Calu3 (cell line): ENCODE measurements at regions not wholly inside any gene's neighbourhood (a gene's known extent, or its start where the extent isn't known, plus 50 kb on each side); places are given as distances from the start of the nearest gene placed in this dataset.

Experiments
- BruUV-seq: library from RNA; stranded (reverse); fragments of 400-500 nt; replicated peaks from 2 replicates; lab custom pipeline; 2021; lab: Mats Ljungman, UMichigan
- CTCF ChIA-PET: fragments of 300-600 bp; sonication (Branson Sonifier 250); formaldehyde crosslinking; loops from one replicate; lab custom pipeline; 2022; ENCODE audit warnings: antibody characterized with exemption; lab: Charles Lee
- DNase-seq: peaks from one replicate; pipeline ENCODE4 v3.0.0; 2022
- H3K27ac Mint-ChIP-seq: one replicate; pipeline ENCODE4 v1.8.0; 2022; ENCODE audit warnings: mixed read lengths; ENCODE audit not compliant: unreplicated experiment
- H3K27me3 Mint-ChIP-seq: one replicate; pipeline ENCODE4 v1.8.0; 2022; ENCODE audit warnings: mixed read lengths; ENCODE audit not compliant: unreplicated experiment
- H3K36me3 Mint-ChIP-seq: one replicate; pipeline ENCODE4 v1.8.0; 2022; ENCODE audit warnings: mild to moderate bottlenecking, moderate library complexity, mixed read lengths; ENCODE audit not compliant: insufficient read depth, unreplicated experiment
- H3K4me1 Mint-ChIP-seq: one replicate; pipeline ENCODE4 v1.8.0; 2022; ENCODE audit warnings: mild to moderate bottlenecking, low read depth, mixed read lengths; ENCODE audit not compliant: unreplicated experiment
- H3K4me3 Mint-ChIP-seq: one replicate; pipeline ENCODE4 v1.8.0; 2022; ENCODE audit warnings: mild to moderate bottlenecking, low read depth, moderate library complexity, mixed read lengths; ENCODE audit not compliant: unreplicated experiment
- H3K9me3 Mint-ChIP-seq: one replicate; pipeline ENCODE4 v1.8.0; 2022; ENCODE audit warnings: low read depth, mixed read lengths; ENCODE audit not compliant: unreplicated experiment
- intact Hi-C: fragments of 100-400 bp; cut with micrococcal nuclease; formaldehyde crosslinking; loops from one replicate; pipeline ENCODE4 v1.10.0; 2022; ENCODE audit not compliant: unreplicated experiment
- TF ChIP-seq, protein P1 (sequence below): fragments of 200-600 bp; IDR thresholded peaks from one replicate; pipeline ENCODE4 v1.8.0; 2022; ENCODE audit warnings: antibody characterized with exemption; ENCODE audit not compliant: unreplicated experiment

DNA sequence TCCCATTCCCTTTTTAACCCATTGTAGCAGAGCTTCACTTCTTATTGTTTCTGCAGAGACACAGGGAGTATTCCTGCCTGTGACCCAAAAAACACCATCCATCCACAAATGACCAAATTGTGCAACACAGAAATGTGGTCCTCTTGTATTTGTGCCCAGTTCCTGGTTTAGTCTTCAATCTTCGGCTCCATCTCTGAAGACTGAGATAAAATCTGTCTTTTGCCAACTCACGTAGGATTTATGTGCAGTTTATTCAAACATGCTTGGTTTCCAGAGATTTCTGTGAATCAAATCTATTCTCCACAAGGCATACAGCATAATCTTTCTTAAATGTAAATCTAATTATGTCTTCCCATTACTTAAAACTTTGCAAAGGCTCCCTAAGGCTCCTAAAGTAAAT lies 307.0 kb downstream of the AASDHPPT start:
- no peak for DNase-seq
- TF ChIP-seq, protein P1, sequence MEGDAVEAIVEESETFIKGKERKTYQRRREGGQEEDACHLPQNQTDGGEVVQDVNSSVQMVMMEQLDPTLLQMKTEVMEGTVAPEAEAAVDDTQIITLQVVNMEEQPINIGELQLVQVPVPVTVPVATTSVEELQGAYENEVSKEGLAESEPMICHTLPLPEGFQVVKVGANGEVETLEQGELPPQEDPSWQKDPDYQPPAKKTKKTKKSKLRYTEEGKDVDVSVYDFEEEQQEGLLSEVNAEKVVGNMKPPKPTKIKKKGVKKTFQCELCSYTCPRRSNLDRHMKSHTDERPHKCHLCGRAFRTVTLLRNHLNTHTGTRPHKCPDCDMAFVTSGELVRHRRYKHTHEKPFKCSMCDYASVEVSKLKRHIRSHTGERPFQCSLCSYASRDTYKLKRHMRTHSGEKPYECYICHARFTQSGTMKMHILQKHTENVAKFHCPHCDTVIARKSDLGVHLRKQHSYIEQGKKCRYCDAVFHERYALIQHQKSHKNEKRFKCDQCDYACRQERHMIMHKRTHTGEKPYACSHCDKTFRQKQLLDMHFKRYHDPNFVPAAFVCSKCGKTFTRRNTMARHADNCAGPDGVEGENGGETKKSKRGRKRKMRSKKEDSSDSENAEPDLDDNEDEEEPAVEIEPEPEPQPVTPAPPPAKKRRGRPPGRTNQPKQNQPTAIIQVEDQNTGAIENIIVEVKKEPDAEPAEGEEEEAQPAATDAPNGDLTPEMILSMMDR = no peak
- Mint-ChIP-seq H3K27me3 (no peaks in the 10 kb centered on the region), H3K4me3 (no peak overlapping the region), H3K9me3 (peaks cover 9% of the 10 kb centered on the region), H3K36me3 (peaks cover 4% of the 10 kb centered on the region), H3K4me1 (peaks cover 7% of the 10 kb centered on the region), H3K27ac (no peak overlapping the region)
- no TSS peak for BruUV-seq
- CTCF ChIA-PET = no interaction called here
- intact Hi-C loops = no loop called here

DNA sequence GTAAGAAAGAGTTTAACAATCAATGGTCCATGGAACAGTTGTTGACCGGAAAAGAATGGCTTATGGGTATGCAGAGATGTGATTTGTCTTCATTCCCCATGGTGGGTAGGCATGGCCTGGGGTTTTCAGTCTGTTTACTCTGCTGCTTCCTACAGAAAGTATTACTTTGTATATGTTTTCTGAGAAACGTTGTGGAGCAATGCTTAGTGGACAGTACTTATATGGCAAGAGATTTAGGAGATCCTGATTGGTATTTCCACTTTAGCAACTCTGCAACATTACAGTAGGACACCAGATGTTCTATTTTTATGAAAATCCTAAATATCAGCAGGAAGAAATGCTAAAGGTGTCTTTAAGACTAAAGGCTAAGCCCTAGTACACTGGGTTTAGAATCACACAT lies 309.1 kb downstream of the AASDHPPT start:
- CTCF ChIA-PET = no interaction called here
- DNase-seq = no peak
- H3K4me1 Mint-ChIP-seq = peaks cover 7% of the 10 kb centered on the region
- H3K27me3 Mint-ChIP-seq = no peaks in the 10 kb centered on the region
- H3K4me3 Mint-ChIP-seq = no peak overlapping the region
- peaks cover 4% of the 10 kb centered on the region for H3K36me3 Mint-ChIP-seq
- intact Hi-C loops = no loop called here
- TF ChIP-seq, protein P1 = no peak
- no TSS peak for BruUV-seq
- peaks cover 9% of the 10 kb centered on the region for H3K9me3 Mint-ChIP-seq
- H3K27ac Mint-ChIP-seq = no peak overlapping the region

- TF ChIP-seq, protein P1 = no peak
- no peak overlapping the region for H3K4me3 Mint-ChIP-seq
- BruUV-seq = no TSS peak
- intact Hi-C loops = no loop called here
- H3K4me1 Mint-ChIP-seq = peaks cover 7% of the 10 kb centered on the region
- no peak overlapping the region for H3K27ac Mint-ChIP-seq
- H3K27me3 Mint-ChIP-seq = no peaks in the 10 kb centered on the region
- peaks cover 6% of the 10 kb centered on the region for H3K9me3 Mint-ChIP-seq
- DNase-seq = peak; percentile 2
- H3K36me3 Mint-ChIP-seq = peaks cover 4% of the 10 kb centered on the region
- CTCF ChIA-PET = no interaction called here
Observed at GRCh38 chr11:106389101-106389500, 311.6 kb downstream of the AASDHPPT start.

- DNase-seq = no peak
- H3K4me1 Mint-ChIP-seq = peaks cover 7% of the 10 kb centered on the region
- CTCF ChIA-PET = no interaction called here
- no peaks in the 10 kb centered on the region for H3K27me3 Mint-ChIP-seq
- TF ChIP-seq, protein P1 = no peak
- peaks cover 3% of the 10 kb centered on the region for H3K9me3 Mint-ChIP-seq
- no peak overlapping the region for H3K4me3 Mint-ChIP-seq
- H3K36me3 Mint-ChIP-seq = peaks cover 4% of the 10 kb centered on the region
- intact Hi-C loops = no loop called here
- H3K27ac Mint-ChIP-seq = no peak overlapping the region
- BruUV-seq = no TSS peak
Observed at GRCh38 chr11:106390078-106390477, 312.6 kb downstream of the AASDHPPT start.
